HG02588 (cell line): ENCODE measurements at regions not wholly inside any gene's neighbourhood (a gene's known extent, or its start where the extent isn't known, plus 50 kb on each side); places are given as distances from the start of the nearest gene placed in this dataset.

ENCODE experiments used
- ATAC-seq: cut with Tn5 transposase; IDR thresholded peaks from one replicate; pipeline ENCODE4 v1.9.1; 2021; ENCODE audit warnings: mild to moderate bottlenecking, moderate library complexity; ENCODE audit not compliant: unreplicated experiment

DNA sequence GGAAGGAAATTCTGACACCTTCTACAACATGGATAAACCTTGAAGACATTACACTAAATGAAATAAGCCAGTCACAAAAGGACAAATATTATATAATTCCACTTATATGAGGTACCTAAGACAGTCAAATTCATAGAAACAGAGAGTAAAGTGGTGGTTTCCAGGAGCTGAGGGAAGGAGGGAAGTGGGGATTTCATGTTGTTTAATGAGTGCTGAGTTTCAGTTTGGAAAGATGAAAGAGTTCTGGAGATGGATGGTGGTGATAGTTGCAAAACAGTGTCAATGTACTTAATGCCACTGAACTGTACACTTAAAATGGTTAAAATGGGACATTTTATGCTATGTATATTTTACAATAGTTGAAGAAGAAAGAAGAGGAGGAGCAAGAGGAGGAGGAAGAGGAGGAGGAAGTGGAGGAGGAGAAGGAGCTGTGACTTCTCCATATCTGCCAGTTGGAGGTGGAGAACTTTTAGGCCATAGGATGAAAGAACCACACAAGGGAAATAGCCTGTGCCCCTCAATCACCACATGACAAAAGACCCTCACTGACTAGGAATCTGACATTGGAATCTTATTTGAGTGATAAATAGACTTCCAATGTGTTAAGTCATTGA, 55.3 kb upstream of the LGALSL start:
- ATAC-seq = no peak

DNA sequence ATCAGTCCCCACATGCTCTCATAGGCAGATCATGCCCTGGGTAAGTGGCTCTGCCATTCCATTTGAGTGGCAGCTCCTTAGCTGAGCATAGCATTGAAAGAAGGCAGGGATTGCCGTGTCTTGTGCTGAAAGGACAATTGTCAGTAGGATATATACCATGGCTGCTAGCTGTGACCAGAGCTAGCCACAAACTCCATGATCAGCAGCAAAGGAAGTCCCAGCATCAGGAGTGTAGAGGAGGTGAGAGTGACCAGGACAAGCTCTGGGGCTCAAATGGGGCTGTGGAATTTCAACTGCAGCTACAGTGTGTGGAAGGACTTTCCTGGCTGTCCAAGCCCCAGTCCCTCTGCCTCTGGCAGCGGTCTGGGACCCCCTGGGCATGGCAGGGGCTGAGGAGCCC, 54.4 kb upstream of the LGALSL start:
- ATAC-seq = no peak

DNA sequence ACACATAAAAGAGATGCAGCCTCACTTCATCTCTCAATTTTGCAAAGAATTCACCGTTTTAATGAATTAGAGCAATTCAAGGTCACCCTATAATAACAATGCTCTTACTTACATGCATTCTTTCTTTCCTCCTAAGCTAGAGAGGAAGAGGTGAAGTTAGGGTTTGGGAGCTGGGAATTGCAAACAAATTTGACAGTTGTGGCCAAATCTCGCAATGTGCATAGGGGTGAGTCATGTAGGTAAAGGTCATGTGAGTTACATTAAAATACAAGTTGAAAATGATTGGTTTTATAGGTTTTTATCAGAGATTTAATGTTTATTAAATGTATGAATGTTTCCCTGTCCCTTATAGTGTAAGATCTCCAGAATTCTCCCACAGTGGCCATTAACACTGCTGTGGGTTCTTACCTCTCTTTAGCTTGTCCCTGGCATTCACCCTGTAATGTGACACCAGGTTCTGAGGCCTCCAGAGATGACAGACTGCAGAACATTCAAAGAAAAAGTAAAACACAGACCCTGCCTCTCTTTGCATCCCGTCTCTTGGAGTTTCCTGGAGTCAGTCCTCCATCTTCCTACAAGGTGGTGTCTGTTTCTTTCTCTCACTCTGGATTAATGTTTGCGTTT, 53.7 kb upstream of the LGALSL start:
- ATAC-seq = no peak

- no peak for ATAC-seq
Observed at GRCh38 chr2:64400733-64401528, 53.0 kb upstream of the LGALSL start.

- ATAC-seq = no peak
Observed at GRCh38 chr2:64401529-64401880, 52.5 kb upstream of the LGALSL start.

DNA sequence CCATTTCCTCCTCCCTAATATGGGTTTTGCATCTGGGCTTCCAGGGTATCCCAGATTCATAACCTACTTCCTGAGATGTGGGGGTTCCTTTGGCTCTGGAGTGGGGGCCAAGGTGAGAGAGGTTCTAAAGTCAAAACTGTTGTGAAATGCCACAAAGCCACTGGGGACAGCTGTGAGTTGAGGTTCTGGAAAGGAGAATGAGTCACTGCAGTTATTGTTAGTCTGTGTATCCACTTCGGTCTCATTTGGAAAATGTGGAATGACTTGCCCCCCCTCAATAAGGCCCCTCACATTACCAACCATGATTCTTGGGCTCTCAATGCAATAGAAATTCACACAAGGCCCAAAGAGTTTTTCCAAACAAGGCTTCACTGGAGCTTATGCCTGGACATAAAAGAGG, 51.1 kb upstream of the LGALSL start:
- no peak for ATAC-seq

DNA sequence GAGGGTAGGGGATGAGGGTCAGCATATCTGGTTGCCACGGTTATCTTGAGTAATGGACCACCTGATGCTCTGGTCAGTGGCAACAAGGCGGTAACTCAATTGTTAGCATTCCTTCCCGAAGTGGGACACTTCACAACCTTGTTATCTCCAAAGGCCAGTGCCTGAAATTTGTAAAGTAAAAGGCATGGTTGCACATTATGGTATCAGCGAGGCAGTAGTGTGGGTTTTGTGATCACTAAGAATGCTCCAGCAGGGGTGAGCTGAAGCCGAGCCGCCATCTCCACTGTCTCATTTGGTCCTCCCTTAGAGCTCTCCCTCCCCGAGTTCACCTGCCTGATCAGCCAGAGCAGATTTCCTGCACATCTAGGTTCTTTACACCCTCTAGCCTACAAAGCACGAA, 50.5 kb upstream of the LGALSL start:
- no peak for ATAC-seq

GRCh38 chr2:64404002-64404731, 49.8 kb upstream of the LGALSL start:
- ATAC-seq = no peak
